ENCODE measurements at regions not wholly inside any gene's neighbourhood (a gene's known extent, or its start where the extent isn't known, plus 50 kb on each side); places are given as distances from the start of the nearest gene placed in this dataset.
"Not testable (repeated sequence)": the region's sequence is repeated elsewhere in the genome, so short reads cannot be mapped to it uniquely, and the experiment has no call there.

GRCh38 chr17:43315369-43315768 lies 81.6 kb upstream of the RNU2-1 start:
- DNase-seq = no peak

- DNase-seq = no peak
These were observed 80.8 kb upstream of the RNU2-1 start for GRCh38 chr17:43314611-43315011.

GRCh38 chr17:43312011-43312410 lies 78.2 kb upstream of the RNU2-1 start:
- DNase-seq = no peak

- no peak for DNase-seq
These were observed 75.9 kb upstream of the RNU2-1 start for GRCh38 chr17:43309505-43310332.

- no peak for DNase-seq
These were observed 75.2 kb upstream of the RNU2-1 start for GRCh38 chr17:43308999-43309398.

GRCh38 chr17:43304792-43305191 lies 71.0 kb upstream of the RNU2-1 start:
- DNase-seq = not testable (repeated sequence)

- not testable (repeated sequence) for DNase-seq
These were observed 69.3 kb upstream of the RNU2-1 start for GRCh38 chr17:43303049-43303448.

GRCh38 chr17:43299300-43300076 lies 65.7 kb upstream of the RNU2-1 start:
- DNase-seq = not testable (repeated sequence)

- DNase-seq = not testable (repeated sequence)
These were observed 55.9 kb upstream of the RNU2-1 start for GRCh38 chr17:43289670-43290069.

- not testable (repeated sequence) for DNase-seq
These were observed 49.8 kb upstream of the RNU2-1 start for GRCh38 chr17:43283606-43284005.

Data from DMS 273 treated with DMSO at 0.1 percent for 48 hours (cell line).